Stimulated activated naive CD8-positive, alpha-beta T cell treated with anti-CD3 and anti-CD28 coated beads, Interleukin-15, Interleukin-2, amounts not matched to agents 100 ng/mL and 50 ng/mL, for 24 hours (primary cell): ENCODE measurements at regions not wholly inside any gene's neighbourhood (a gene's known extent, or its start where the extent isn't known, plus 50 kb on each side); places are given as distances from the start of the nearest gene placed in this dataset.

Source experiments
- H3K27ac Mint-ChIP-seq: one replicate; pipeline ENCODE4 v1.8.0; 2021; ENCODE audit warnings: mild to moderate bottlenecking, mixed read lengths
- H3K27me3 Mint-ChIP-seq: one replicate; pipeline ENCODE4 v1.8.0; 2021; ENCODE audit warnings: mixed read lengths
- H3K36me3 Mint-ChIP-seq: one replicate; pipeline ENCODE4 v1.8.0; 2021; ENCODE audit warnings: low read depth, mixed read lengths
- H3K4me1 Mint-ChIP-seq: one replicate; pipeline ENCODE4 v1.8.0; 2021; ENCODE audit warnings: low read depth, mixed read lengths
- H3K4me3 Mint-ChIP-seq: one replicate; pipeline ENCODE4 v1.8.0; 2021; ENCODE audit warnings: mild to moderate bottlenecking, mixed read lengths
- H3K9me3 Mint-ChIP-seq: one replicate; pipeline ENCODE4 v1.8.0; 2021; ENCODE audit warnings: mixed read lengths

- H3K27ac Mint-ChIP-seq = no peak overlapping the region
- no peaks in the 10 kb centered on the region for H3K36me3 Mint-ChIP-seq
- no peaks in the 10 kb centered on the region for H3K27me3 Mint-ChIP-seq
- no peaks in the 10 kb centered on the region for H3K4me1 Mint-ChIP-seq
- H3K9me3 Mint-ChIP-seq = peaks cover 4% of the 10 kb centered on the region
- no peak overlapping the region for H3K4me3 Mint-ChIP-seq
Observed at GRCh38 chr2:145654156-145654555, 1134.2 kb upstream of the ZEB2 start.

GRCh38 chr2:145653553-145653952, 1133.6 kb upstream of the ZEB2 start:
- H3K27ac Mint-ChIP-seq = no peak overlapping the region
- H3K9me3 Mint-ChIP-seq = peaks cover 4% of the 10 kb centered on the region
- no peak overlapping the region for H3K4me3 Mint-ChIP-seq
- H3K27me3 Mint-ChIP-seq = no peaks in the 10 kb centered on the region
- H3K36me3 Mint-ChIP-seq = no peaks in the 10 kb centered on the region
- H3K4me1 Mint-ChIP-seq = no peaks in the 10 kb centered on the region

GRCh38 chr2:145652571-145653545, 1132.9 kb upstream of the ZEB2 start:
- H3K4me1 Mint-ChIP-seq = no peaks in the 10 kb centered on the region
- no peak overlapping the region for H3K4me3 Mint-ChIP-seq
- no peaks in the 10 kb centered on the region for H3K27me3 Mint-ChIP-seq
- H3K9me3 Mint-ChIP-seq = peaks cover 4% of the 10 kb centered on the region
- no peak overlapping the region for H3K27ac Mint-ChIP-seq
- no peaks in the 10 kb centered on the region for H3K36me3 Mint-ChIP-seq

GRCh38 chr2:145652036-145652435, 1132.1 kb upstream of the ZEB2 start:
- no peak overlapping the region for H3K27ac Mint-ChIP-seq
- H3K4me3 Mint-ChIP-seq = no peak overlapping the region
- peaks cover 4% of the 10 kb centered on the region for H3K9me3 Mint-ChIP-seq
- H3K36me3 Mint-ChIP-seq = no peaks in the 10 kb centered on the region
- no peaks in the 10 kb centered on the region for H3K27me3 Mint-ChIP-seq
- no peaks in the 10 kb centered on the region for H3K4me1 Mint-ChIP-seq

DNA sequence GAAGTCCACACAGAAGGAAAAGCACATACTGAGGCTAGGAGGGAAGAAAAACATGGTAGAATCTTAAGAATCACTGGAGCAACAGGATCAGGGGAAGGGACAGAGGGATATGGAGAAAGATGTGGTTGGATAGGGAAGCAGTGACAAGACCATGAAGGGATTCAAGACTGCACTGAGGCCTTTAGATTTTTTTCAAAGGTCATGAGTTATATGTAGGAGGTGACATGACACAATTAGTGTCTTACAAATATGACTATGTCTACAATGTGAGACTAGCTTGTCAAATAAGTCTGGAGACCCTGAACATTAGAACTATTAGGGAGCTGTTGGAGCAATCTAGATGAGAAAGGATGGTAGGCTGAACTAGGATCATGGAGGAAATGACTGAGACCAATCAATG, 1130.3 kb upstream of the ZEB2 start:
- Mint-ChIP-seq H3K4me3 (no peak overlapping the region), H3K27ac (no peak overlapping the region), H3K27me3 (no peaks in the 10 kb centered on the region), H3K9me3 (peaks cover 4% of the 10 kb centered on the region), H3K36me3 (no peaks in the 10 kb centered on the region), H3K4me1 (peaks cover 2% of the 10 kb centered on the region)

GRCh38 chr2:145649061-145649460, 1129.1 kb upstream of the ZEB2 start:
- Mint-ChIP-seq H3K36me3 (no peaks in the 10 kb centered on the region), H3K4me1 (peaks cover 6% of the 10 kb centered on the region), H3K9me3 (peaks cover 4% of the 10 kb centered on the region), H3K4me3 (no peak overlapping the region), H3K27ac (no peak overlapping the region), H3K27me3 (no peaks in the 10 kb centered on the region)

DNA sequence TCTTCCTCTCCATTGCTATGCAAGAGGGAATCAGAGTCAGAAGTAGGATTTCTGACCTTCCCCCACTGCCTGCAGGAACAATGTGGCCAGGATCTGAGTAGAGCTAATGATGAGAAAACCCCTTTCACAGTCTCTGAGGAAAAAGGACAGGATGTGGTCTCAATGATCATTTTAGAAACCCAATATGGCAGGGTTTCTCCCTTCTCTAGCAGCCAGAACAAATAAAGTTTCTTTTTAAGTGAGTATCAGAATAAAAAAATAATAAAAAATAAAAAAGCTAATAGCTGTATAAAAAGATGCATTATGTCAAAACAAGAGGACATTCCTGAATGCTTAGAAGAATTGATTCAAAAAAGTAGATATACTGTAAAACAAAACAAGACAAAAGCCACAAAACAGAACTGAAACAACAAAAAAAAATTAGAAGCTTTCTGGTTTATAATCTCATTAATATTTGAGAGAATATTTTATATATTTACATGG, 1124.9 kb upstream of the ZEB2 start:
- no peak overlapping the region for H3K27ac Mint-ChIP-seq
- no peaks in the 10 kb centered on the region for H3K27me3 Mint-ChIP-seq
- no peaks in the 10 kb centered on the region for H3K36me3 Mint-ChIP-seq
- H3K4me1 Mint-ChIP-seq = peaks cover 6% of the 10 kb centered on the region
- H3K4me3 Mint-ChIP-seq = no peak overlapping the region
- H3K9me3 Mint-ChIP-seq = no peaks in the 10 kb centered on the region

DNA sequence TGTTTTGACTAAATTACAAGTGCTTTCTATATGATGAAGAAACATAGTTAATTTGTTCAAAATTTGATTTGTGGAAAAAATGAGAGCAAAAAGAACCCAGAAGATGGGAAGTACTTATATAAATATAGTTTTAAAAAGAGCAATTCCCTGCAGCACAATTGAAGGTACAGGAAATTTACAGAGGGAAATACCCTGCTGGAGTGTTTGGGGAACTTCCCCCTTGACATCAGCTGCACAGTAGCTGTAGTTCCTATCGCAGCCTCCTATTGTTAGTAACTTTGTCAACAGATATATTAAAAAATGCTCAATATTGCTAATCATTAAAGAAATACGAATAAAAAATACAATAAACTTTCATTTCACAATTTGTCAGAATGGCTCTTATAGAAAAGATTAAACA, 1118.8 kb upstream of the ZEB2 start:
- no peak overlapping the region for H3K27ac Mint-ChIP-seq
- peaks cover 4% of the 10 kb centered on the region for H3K4me1 Mint-ChIP-seq
- H3K4me3 Mint-ChIP-seq = no peak overlapping the region
- no peaks in the 10 kb centered on the region for H3K36me3 Mint-ChIP-seq
- no peaks in the 10 kb centered on the region for H3K27me3 Mint-ChIP-seq
- H3K9me3 Mint-ChIP-seq = peaks cover 3% of the 10 kb centered on the region

DNA sequence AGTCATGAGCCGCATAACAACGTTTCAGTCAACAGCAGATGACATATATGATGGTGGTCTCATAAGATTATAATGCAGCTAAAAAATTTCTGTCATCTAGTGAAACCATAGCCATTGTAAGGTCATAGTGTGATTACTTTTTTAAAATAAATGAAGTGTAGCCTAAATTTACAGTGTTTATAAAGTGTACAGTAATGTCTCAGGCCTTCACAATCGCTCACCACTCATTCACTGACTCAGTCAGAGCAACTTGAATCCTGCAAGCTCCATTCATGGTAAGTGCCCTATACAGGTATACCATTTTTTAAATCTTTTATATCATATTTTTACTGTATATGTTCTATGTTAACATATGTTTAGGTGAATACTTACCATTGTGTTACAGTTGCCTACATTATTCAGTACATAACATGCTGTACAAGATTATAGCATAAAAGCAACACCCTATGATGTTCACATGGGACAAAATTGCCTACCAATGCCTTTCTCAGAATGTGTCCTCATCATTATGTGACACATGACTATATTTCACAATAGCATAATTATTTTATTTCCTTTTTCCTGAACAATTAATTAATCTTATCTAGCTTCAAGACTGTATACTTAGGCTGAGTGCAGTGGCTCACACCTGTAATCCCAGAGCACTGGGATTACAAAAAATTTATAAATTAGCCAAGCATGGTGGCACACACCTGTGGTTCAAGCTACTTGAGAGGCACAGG, 1115.9 kb upstream of the ZEB2 start:
- H3K27ac Mint-ChIP-seq = no peak overlapping the region
- no peak overlapping the region for H3K4me3 Mint-ChIP-seq
- H3K27me3 Mint-ChIP-seq = no peaks in the 10 kb centered on the region
- H3K9me3 Mint-ChIP-seq = peaks cover 3% of the 10 kb centered on the region
- H3K36me3 Mint-ChIP-seq = no peaks in the 10 kb centered on the region
- peaks cover 4% of the 10 kb centered on the region for H3K4me1 Mint-ChIP-seq

- Mint-ChIP-seq H3K27ac (no peak overlapping the region), H3K4me1 (no peaks in the 10 kb centered on the region), H3K27me3 (no peaks in the 10 kb centered on the region), H3K36me3 (no peaks in the 10 kb centered on the region), H3K4me3 (no peak overlapping the region), H3K9me3 (no peaks in the 10 kb centered on the region)
Observed at GRCh38 chr2:145631561-145631960, 1111.6 kb upstream of the ZEB2 start.

GRCh38 chr2:145626301-145626700, 1106.4 kb upstream of the ZEB2 start:
- no peaks in the 10 kb centered on the region for H3K4me1 Mint-ChIP-seq
- peaks cover 3% of the 10 kb centered on the region for H3K9me3 Mint-ChIP-seq
- H3K27me3 Mint-ChIP-seq = no peaks in the 10 kb centered on the region
- no peaks in the 10 kb centered on the region for H3K36me3 Mint-ChIP-seq
- H3K4me3 Mint-ChIP-seq = no peak overlapping the region
- no peak overlapping the region for H3K27ac Mint-ChIP-seq

GRCh38 chr2:145625111-145625510, 1105.2 kb upstream of the ZEB2 start:
- no peaks in the 10 kb centered on the region for H3K4me1 Mint-ChIP-seq
- H3K27me3 Mint-ChIP-seq = no peaks in the 10 kb centered on the region
- no peak overlapping the region for H3K4me3 Mint-ChIP-seq
- H3K9me3 Mint-ChIP-seq = peaks cover 3% of the 10 kb centered on the region
- no peaks in the 10 kb centered on the region for H3K36me3 Mint-ChIP-seq
- H3K27ac Mint-ChIP-seq = no peak overlapping the region

- Mint-ChIP-seq H3K27ac (no peak overlapping the region), H3K4me1 (no peaks in the 10 kb centered on the region), H3K9me3 (peaks cover 3% of the 10 kb centered on the region), H3K36me3 (no peaks in the 10 kb centered on the region), H3K27me3 (no peaks in the 10 kb centered on the region), H3K4me3 (no peak overlapping the region)
Observed at GRCh38 chr2:145623136-145623535, 1103.2 kb upstream of the ZEB2 start.

DNA sequence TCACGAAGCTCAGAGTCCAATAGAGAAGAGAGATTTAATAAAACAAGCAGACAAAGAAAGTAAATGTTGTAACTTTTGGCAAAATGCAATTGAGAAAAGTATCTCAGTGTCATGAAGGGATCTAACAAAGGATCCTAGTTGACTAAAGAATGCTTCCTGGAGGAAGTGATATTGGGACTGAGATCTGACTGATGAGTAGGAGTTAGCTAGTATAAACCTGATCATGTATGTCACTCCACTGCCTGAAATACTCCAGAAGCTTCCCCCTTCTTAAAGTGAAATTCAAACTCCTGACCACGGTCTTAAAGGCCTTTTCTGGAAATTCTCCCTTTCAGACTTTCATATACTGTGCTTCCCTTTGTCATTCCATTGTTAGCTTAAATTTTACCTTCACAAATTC, 1102.4 kb upstream of the ZEB2 start:
- Mint-ChIP-seq H3K27ac (no peak overlapping the region), H3K4me1 (no peaks in the 10 kb centered on the region)

GRCh38 chr2:145617906-145618305, 1098.0 kb upstream of the ZEB2 start:
- Mint-ChIP-seq H3K36me3 (no peaks in the 10 kb centered on the region), H3K9me3 (peaks cover 3% of the 10 kb centered on the region), H3K4me1 (no peaks in the 10 kb centered on the region), H3K27ac (no peak overlapping the region), H3K27me3 (no peaks in the 10 kb centered on the region), H3K4me3 (no peak overlapping the region)

More for the DNA sequence above, 1102.4 kb upstream of the ZEB2 start:
- Mint-ChIP-seq H3K27me3 (no peaks in the 10 kb centered on the region), H3K4me3 (no peak overlapping the region), H3K36me3 (no peaks in the 10 kb centered on the region), H3K9me3 (peaks cover 3% of the 10 kb centered on the region)
